ENCODE measurements at regions not wholly inside any gene's neighbourhood (a gene's known extent, or its start where the extent isn't known, plus 50 kb on each side); places are given as distances from the start of the nearest gene placed in this dataset.

DNA sequence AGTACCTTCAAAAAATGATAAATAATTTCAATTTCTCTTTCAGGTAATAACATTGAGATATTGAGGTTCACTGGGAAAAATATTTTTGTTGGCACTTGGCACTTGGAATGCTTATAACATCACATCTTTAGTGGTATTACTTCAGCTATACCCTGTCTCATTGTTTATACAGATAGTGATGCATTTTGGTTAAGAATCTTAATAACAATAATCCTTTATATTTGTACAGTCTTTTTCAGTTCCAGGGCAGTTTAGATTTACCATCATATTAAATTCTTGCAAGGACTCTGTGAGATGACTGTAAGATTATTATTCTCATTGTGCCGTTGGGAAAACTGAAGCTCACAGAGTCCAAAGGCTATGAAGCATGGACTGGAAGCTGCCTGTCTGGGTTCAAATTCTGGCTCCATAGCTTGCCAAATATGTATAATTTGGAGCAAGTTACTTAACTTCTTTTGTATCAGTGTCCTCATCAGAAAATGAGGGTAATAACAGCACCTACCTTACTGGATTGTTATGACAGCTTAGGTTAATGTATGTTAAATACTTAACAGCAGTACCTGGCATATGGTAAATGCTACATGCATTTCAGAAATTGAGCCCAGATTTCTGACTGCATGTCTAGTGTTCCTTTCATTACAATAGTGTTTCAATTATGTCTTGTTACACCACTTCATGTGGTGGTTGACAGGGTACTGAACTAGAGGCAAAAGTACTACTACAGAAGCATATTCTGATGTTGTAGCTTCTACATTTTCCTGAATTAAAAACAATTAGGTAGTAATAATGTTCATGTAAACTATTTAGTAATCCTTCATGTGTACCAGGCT, 272.2 kb downstream of the PLK2 start:
- no peaks in the 10 kb centered on the region for H3K27me3 ChIP-seq (ENCODE audit: control insufficient read depth in 1 of 2, insufficient read depth in 2 of 2, low read length in 1 of 2)
- intact Hi-C loops (cut with DNase I) = no loop called here
- ATAC-seq (ENCODE audit: low FRiP score) (no peak), DNase-seq (no peak)
- no peak overlapping the region for H3K4me3 ChIP-seq (ENCODE audit: low read length in 2 of 2)
- no peak overlapping the region for H3K27ac ChIP-seq (ENCODE audit: low read depth in 1 of 2, low read length in 2 of 2)
- peaks cover 2 to 10% of the 10 kb centered on the region in 2 donors for H3K4me1 ChIP-seq (ENCODE audit: control insufficient read depth in 1 of 2, insufficient read depth in 2 of 2, low read length in 2 of 2)
- no peaks in the 10 kb centered on the region for H3K9me3 ChIP-seq (ENCODE audit: control insufficient read depth, low read length)
- 88 to 90% methylated on average over 1 of the region's 1 CpG for WGBS, 2 donors
- no peaks in the 10 kb centered on the region for H3K36me3 ChIP-seq (ENCODE audit: control insufficient read depth in 1 of 2, insufficient read depth in 2 of 2, low read length in 1 of 2)

DNA sequence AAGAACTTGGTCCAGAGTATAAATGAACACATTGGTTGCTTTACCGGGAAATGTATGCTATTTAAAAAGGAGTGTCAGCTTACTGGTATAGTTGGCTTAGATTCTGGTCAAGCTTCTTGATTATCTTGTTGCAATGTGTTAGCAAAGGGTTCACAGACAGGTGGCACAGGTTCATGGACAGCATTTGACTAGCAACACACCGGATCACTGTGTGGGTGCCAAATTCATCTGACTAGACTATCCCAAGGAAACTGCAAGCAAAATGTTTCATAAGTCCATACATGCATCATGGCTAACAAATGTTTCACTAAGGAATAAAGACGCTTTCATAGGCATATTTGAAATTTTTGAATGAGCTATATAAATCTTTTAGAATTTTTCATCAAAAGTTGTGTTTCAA, 274.1 kb downstream of the PLK2 start:
- H3K4me1 ChIP-seq (ENCODE audit: control insufficient read depth in 1 of 2, insufficient read depth in 2 of 2, low read length in 2 of 2) = peaks cover 3 to 13% of the 10 kb centered on the region in 2 donors
- no peak overlapping the region for H3K27ac ChIP-seq (ENCODE audit: low read depth in 1 of 2, low read length in 2 of 2)
- H3K36me3 ChIP-seq (ENCODE audit: control insufficient read depth in 1 of 2, insufficient read depth in 2 of 2, low read length in 1 of 2) = no peaks in the 10 kb centered on the region
- no peak overlapping the region for H3K4me3 ChIP-seq (ENCODE audit: low read length in 2 of 2)
- no peaks in the 10 kb centered on the region for H3K27me3 ChIP-seq (ENCODE audit: control insufficient read depth in 1 of 2, insufficient read depth in 2 of 2, low read length in 1 of 2)
- ATAC-seq (ENCODE audit: low FRiP score) (no peak), DNase-seq (no peak)
- WGBS, 2 donors = 51 to 70% methylated on average over 3 of the region's 3 CpGs
- H3K9me3 ChIP-seq (ENCODE audit: control insufficient read depth, low read length) = no peaks in the 10 kb centered on the region
- intact Hi-C loops (cut with DNase I) = no loop called here

DNA sequence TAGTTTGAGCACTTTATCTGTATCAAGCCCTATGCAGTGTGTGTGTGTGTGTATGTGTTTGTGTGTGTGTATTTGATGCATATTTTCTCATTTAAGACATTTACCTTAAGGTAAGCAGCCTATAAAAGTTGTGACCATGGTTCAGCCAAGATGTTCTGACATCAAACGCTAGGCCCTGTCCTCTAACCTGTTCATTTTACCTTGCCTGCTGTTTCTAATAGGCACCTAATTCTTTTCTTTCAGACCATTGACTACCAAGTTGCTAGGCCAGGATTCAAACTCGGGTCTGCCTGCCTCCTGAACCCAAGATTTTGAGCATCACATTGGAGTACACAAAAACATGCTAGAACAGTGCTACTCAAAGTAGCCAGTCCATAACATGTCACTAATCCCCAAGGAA, 274.5 kb downstream of the PLK2 start:
- H3K4me3 ChIP-seq (ENCODE audit: low read length in 2 of 2) = no peak overlapping the region
- H3K4me1 ChIP-seq (ENCODE audit: control insufficient read depth in 1 of 2, insufficient read depth in 2 of 2, low read length in 2 of 2) = peaks cover 3 to 13% of the 10 kb centered on the region in 2 donors
- H3K9me3 ChIP-seq (ENCODE audit: control insufficient read depth, low read length) = no peaks in the 10 kb centered on the region
- no peaks in the 10 kb centered on the region for H3K36me3 ChIP-seq (ENCODE audit: control insufficient read depth in 1 of 2, insufficient read depth in 2 of 2, low read length in 1 of 2)
- ATAC-seq (ENCODE audit: low FRiP score) (no peak), DNase-seq (no peak)
- intact Hi-C loops (cut with DNase I) = no loop called here
- H3K27me3 ChIP-seq (ENCODE audit: control insufficient read depth in 1 of 2, insufficient read depth in 2 of 2, low read length in 1 of 2) = no peaks in the 10 kb centered on the region
- WGBS, 2 donors = 88 to 93% methylated on average over 2 of the region's 2 CpGs
- no peak overlapping the region for H3K27ac ChIP-seq (ENCODE audit: low read depth in 1 of 2, low read length in 2 of 2)

DNA sequence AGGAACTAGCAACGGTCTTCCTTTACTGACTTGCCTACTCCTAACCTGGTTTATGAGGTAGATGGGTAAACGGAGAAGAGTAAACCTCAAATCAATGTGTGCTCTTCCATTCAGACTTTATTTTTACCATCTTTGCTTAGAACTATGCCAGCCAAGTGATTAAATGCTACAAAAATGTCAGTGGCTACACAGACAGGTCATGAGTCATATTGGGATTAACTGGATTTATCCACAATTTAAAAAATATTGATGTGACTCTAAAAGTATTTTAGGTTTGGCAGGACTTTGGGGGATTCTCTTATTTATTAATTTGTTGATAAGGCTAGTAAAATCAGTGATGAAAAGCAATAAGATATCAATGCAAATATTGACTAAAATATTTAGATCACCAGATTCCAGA, 275.0 kb downstream of the PLK2 start:
- H3K4me3 ChIP-seq (ENCODE audit: low read length in 2 of 2) = no peak overlapping the region
- no peaks in the 10 kb centered on the region for H3K36me3 ChIP-seq (ENCODE audit: control insufficient read depth in 1 of 2, insufficient read depth in 2 of 2, low read length in 1 of 2)
- intact Hi-C loops (cut with DNase I) = no loop called here
- ATAC-seq (ENCODE audit: low FRiP score) (no peak), DNase-seq (no peak)
- 71 to 75% methylated on average over 2 of the region's 2 CpGs for WGBS, 2 donors
- no peaks in the 10 kb centered on the region for H3K9me3 ChIP-seq (ENCODE audit: control insufficient read depth, low read length)
- peaks cover 3 to 13% of the 10 kb centered on the region in 2 donors for H3K4me1 ChIP-seq (ENCODE audit: control insufficient read depth in 1 of 2, insufficient read depth in 2 of 2, low read length in 2 of 2)
- no peak overlapping the region for H3K27ac ChIP-seq (ENCODE audit: low read depth in 1 of 2, low read length in 2 of 2)
- H3K27me3 ChIP-seq (ENCODE audit: control insufficient read depth in 1 of 2, insufficient read depth in 2 of 2, low read length in 1 of 2) = no peaks in the 10 kb centered on the region

DNA sequence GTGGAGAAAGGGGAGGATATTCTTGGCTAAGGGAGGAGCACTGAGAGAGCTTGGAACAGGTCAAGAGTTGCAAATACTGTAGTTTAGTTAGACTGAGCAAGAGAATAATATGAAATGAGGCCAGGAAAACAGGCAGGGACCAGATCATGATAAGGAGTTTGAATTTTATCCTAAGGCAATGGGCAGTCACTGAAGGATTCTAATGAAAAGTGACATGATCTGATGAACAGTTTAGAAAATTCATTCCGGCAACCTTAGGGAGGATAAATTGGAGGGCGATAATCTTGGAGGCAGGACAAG, 276.1 kb downstream of the PLK2 start:
- intact Hi-C loops (cut with DNase I) = no loop called here
- ATAC-seq (ENCODE audit: low FRiP score) = no peak
- Histone ChIP-seq H3K36me3 (ENCODE audit: control insufficient read depth in 1 of 2, insufficient read depth in 2 of 2, low read length in 1 of 2) (no peaks in the 10 kb centered on the region), H3K27ac (ENCODE audit: low read depth in 1 of 2, low read length in 2 of 2) (no peak overlapping the region), H3K27me3 (ENCODE audit: control insufficient read depth in 1 of 2, insufficient read depth in 2 of 2, low read length in 1 of 2) (no peaks in the 10 kb centered on the region), H3K4me1 (ENCODE audit: control insufficient read depth in 1 of 2, insufficient read depth in 2 of 2, low read length in 2 of 2) (peaks cover 3 to 13% of the 10 kb centered on the region in 2 donors), H3K9me3 (ENCODE audit: control insufficient read depth, low read length) (no peaks in the 10 kb centered on the region), H3K4me3 (ENCODE audit: low read length in 2 of 2) (no peak overlapping the region)
- DNase-seq = no peak
- 94 to 95% methylated on average over 2 of the region's 2 CpGs for WGBS, 2 donors

DNA sequence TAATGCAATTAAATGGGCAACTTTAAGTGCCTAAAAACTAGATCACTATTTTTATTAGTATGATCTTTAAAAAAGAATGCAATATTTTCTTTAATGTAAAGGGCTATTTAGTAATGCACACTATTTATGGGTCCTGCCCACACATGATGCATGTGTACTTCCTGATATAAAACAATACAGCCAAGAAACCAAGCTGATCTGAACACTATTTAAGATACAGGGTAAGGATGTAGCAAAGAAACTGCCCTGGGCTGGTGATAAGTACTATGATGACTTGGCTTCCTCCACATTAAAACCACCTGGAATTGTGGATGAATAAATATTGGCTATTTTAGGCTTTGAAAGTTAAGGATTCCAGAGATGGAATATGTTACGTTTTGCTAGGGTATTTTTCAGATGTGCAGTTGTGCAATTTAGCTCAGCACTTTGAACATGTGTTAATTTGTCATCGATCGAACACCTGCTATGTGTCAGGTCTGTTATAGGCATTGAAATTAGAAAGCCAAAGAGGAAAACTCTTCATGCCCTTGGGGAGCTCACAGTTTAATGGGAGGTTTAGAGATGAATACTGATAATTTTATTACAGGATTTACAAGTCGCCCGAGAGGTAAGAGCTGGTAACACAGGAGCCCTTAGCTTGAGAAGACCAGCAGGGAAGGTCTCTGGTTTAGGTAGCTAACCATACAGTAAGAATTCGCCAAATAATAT, 276.7 kb downstream of the PLK2 start:
- Histone ChIP-seq H3K27ac (ENCODE audit: low read depth in 1 of 2, low read length in 2 of 2) (no peak overlapping the region), H3K36me3 (ENCODE audit: control insufficient read depth in 1 of 2, insufficient read depth in 2 of 2, low read length in 1 of 2) (no peaks in the 10 kb centered on the region), H3K27me3 (ENCODE audit: control insufficient read depth in 1 of 2, insufficient read depth in 2 of 2, low read length in 1 of 2) (no peaks in the 10 kb centered on the region), H3K9me3 (ENCODE audit: control insufficient read depth, low read length) (no peaks in the 10 kb centered on the region), H3K4me1 (ENCODE audit: control insufficient read depth in 1 of 2, insufficient read depth in 2 of 2, low read length in 2 of 2) (peaks cover 3 to 13% of the 10 kb centered on the region in 2 donors), H3K4me3 (ENCODE audit: low read length in 2 of 2) (no peak overlapping the region)
- intact Hi-C loops (cut with DNase I) = no loop called here
- WGBS, 2 donors = 77 to 86% methylated on average over 6 of the region's 6 CpGs
- DNase-seq (no peak), ATAC-seq (ENCODE audit: low FRiP score) (no peak)

DNA sequence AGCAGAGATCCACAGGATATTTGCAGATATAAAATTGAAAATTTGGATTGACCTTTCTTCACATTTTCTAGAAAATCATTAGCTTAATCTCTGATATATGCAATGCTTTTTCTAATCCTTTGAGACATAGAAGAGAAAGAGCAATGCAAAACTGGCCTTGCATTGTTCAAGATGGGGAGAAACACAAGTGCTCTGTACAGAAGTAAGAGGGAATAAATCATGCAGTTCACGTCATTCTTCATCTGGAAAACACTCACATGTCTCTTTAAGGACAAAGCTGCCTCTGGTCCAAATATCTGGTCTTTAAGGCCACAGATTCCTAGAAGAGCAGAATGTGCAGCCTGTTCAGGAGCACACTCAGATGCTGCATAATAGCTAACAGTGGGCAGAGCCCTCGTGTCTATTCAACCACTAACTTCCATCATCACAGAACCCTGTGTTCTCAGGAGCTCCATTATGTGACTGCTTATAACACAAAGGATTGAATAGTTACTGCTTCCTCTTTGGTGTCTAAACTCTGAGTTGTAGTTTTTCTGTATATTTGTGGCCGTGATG, 277.5 kb downstream of the PLK2 start:
- H3K4me3 ChIP-seq (ENCODE audit: low read length in 2 of 2) = no peak overlapping the region
- DNase-seq (no peak), ATAC-seq (ENCODE audit: low FRiP score) (no peak)
- no peaks in the 10 kb centered on the region for H3K36me3 ChIP-seq (ENCODE audit: control insufficient read depth in 1 of 2, insufficient read depth in 2 of 2, low read length in 1 of 2)
- H3K9me3 ChIP-seq (ENCODE audit: control insufficient read depth, low read length) = no peaks in the 10 kb centered on the region
- peaks cover 1 to 13% of the 10 kb centered on the region in 2 donors for H3K4me1 ChIP-seq (ENCODE audit: control insufficient read depth in 1 of 2, insufficient read depth in 2 of 2, low read length in 2 of 2)
- H3K27ac ChIP-seq (ENCODE audit: low read depth in 1 of 2, low read length in 2 of 2) = no peak overlapping the region
- intact Hi-C loops (cut with DNase I) = no loop called here
- WGBS, 2 donors = 38 to 43% methylated on average over 3 of the region's 3 CpGs
- H3K27me3 ChIP-seq (ENCODE audit: control insufficient read depth in 1 of 2, insufficient read depth in 2 of 2, low read length in 1 of 2) = no peaks in the 10 kb centered on the region

DNA sequence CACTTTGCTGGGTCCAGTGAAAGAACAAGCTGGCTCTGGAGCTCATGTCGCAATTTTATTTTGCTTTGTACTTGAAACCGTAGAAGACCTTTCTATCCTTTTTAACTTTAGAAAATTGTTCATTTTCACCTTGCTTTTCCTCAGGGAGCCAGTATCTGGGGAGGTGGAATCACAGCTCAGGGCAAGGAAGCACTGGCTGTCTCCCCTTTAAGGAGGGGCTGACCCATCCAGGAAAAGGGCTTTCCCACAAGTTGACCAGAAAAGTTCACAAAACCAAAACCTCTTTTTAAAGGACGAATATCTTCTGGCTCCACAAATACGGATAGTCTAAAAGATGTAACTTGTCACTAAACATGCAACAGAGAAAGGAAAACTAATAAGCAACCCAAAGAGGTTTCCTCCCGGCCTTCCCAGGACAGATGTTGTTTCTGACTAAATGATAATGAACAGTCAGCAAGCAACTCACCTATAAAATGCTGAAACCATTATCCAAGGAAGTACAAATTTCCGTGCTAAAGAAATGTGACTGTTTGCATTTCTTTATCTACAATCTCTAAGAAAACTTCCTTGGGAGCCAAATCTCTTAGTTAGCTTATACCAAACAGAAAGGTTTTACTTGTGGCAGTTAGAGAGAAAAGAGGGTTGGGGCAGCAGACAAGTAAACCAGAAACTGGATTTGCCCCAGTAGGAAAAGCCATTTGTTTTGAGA, 278.2 kb downstream of the PLK2 start:
- ATAC-seq (ENCODE audit: low FRiP score) = no peak
- Histone ChIP-seq H3K27me3 (ENCODE audit: control insufficient read depth in 1 of 2, insufficient read depth in 2 of 2, low read length in 1 of 2) (no peaks in the 10 kb centered on the region), H3K27ac (ENCODE audit: low read depth in 1 of 2, low read length in 2 of 2) (peak overlapping the region in 1 of 2 donors; percentile 9), H3K9me3 (ENCODE audit: control insufficient read depth, low read length) (no peaks in the 10 kb centered on the region), H3K36me3 (ENCODE audit: control insufficient read depth in 1 of 2, insufficient read depth in 2 of 2, low read length in 1 of 2) (no peaks in the 10 kb centered on the region), H3K4me3 (ENCODE audit: low read length in 2 of 2) (no peak overlapping the region), H3K4me1 (ENCODE audit: control insufficient read depth in 1 of 2, insufficient read depth in 2 of 2, low read length in 2 of 2) (peaks cover 1 to 13% of the 10 kb centered on the region in 2 donors)
- WGBS, 2 donors = 36 to 43% methylated on average over 6 of the region's 6 CpGs
- intact Hi-C loops (cut with DNase I) = no loop called here
- no peak for DNase-seq

Data from aorta (tissue), 5 donors.